ENCODE measurements at regions not wholly inside any gene's neighbourhood (a gene's known extent, or its start where the extent isn't known, plus 50 kb on each side); places are given as distances from the start of the nearest gene placed in this dataset.

- H3K4me3 ChIP-seq: no peak overlapping the region
- no peaks in the 10 kb centered on the region for H3K9me3 ChIP-seq
- DNase-seq: no peak
- TF ChIP-seq EP300 (IDR thresholded peaks at IDR 0.05): no peak
- TF ChIP-seq POLR2AphosphoS5 (IDR thresholded peaks at IDR 0.05): no peak
- TF ChIP-seq, protein P1, sequence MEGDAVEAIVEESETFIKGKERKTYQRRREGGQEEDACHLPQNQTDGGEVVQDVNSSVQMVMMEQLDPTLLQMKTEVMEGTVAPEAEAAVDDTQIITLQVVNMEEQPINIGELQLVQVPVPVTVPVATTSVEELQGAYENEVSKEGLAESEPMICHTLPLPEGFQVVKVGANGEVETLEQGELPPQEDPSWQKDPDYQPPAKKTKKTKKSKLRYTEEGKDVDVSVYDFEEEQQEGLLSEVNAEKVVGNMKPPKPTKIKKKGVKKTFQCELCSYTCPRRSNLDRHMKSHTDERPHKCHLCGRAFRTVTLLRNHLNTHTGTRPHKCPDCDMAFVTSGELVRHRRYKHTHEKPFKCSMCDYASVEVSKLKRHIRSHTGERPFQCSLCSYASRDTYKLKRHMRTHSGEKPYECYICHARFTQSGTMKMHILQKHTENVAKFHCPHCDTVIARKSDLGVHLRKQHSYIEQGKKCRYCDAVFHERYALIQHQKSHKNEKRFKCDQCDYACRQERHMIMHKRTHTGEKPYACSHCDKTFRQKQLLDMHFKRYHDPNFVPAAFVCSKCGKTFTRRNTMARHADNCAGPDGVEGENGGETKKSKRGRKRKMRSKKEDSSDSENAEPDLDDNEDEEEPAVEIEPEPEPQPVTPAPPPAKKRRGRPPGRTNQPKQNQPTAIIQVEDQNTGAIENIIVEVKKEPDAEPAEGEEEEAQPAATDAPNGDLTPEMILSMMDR (IDR thresholded peaks at IDR 0.05): no peak
- TF ChIP-seq POLR2A (IDR thresholded peaks at IDR 0.05): no peak
- H3K27ac ChIP-seq: no peak overlapping the region
- no peaks in the 10 kb centered on the region for H3K36me3 ChIP-seq
- H3K4me1 ChIP-seq: no peaks in the 10 kb centered on the region
- intact Hi-C loops (cut with DNase I; ENCODE audit: low total_unique reads): no loop called here
- H3K27me3 ChIP-seq: peaks cover 0 to 4% (median 0%) of the 10 kb centered on the region in 3 donors
Measured at GRCh38 chr20:52267418-52267817, 75.8 kb upstream of the ZFP64 start.

GRCh38 chr20:52263757-52264156 is 72.2 kb upstream of the ZFP64 start:
- intact Hi-C loops (cut with DNase I; ENCODE audit: low total_unique reads): no loop called here
- TF ChIP-seq, protein P1 (IDR thresholded peaks at IDR 0.05): no peak
- TF ChIP-seq POLR2AphosphoS5 (IDR thresholded peaks at IDR 0.05) (no peak), POLR2A (IDR thresholded peaks at IDR 0.05) (no peak), EP300 (IDR thresholded peaks at IDR 0.05) (no peak)
- peak in 1 of 2 donors; percentile 41 for DNase-seq
- no peaks in the 10 kb centered on the region for H3K36me3 ChIP-seq
- no peaks in the 10 kb centered on the region for H3K9me3 ChIP-seq
- no peaks in the 10 kb centered on the region for H3K4me1 ChIP-seq
- no peak overlapping the region for H3K4me3 ChIP-seq
- H3K27ac ChIP-seq: no peak overlapping the region
- H3K27me3 ChIP-seq: peaks cover 0 to 14% (median 0%) of the 10 kb centered on the region in 3 donors
- 47 to 86% (median 75%) methylated on average over 1 of the region's 1 CpG for WGBS, 5 donors

DNA sequence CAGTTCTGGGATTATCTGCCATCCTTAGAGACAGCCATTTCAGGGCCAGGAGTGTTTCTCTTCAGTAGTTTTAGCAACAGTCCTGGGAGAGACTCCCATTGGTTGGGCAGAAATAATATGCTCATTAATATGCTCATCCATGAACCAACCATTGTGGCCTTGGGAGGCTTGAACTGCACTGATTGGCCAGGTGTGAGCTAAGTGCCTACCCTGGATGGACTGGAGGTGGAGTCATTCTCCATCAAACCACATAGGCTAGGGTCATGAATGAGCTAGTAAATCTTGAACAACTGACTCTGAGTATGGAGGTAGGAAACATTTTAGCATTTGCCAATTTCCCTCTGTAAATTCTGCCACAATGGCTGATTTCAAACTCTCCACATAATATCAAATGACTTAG is 70.2 kb upstream of the ZFP64 start:
- no peaks in the 10 kb centered on the region for H3K36me3 ChIP-seq
- H3K27me3 ChIP-seq: peaks cover 0 to 14% (median 0%) of the 10 kb centered on the region in 3 donors
- no peak overlapping the region for H3K27ac ChIP-seq
- intact Hi-C loops (cut with DNase I; ENCODE audit: low total_unique reads): no loop called here
- no peak overlapping the region for H3K4me3 ChIP-seq
- TF ChIP-seq, protein P1 (IDR thresholded peaks at IDR 0.05): no peak
- TF ChIP-seq EP300 (IDR thresholded peaks at IDR 0.05) (no peak), POLR2A (IDR thresholded peaks at IDR 0.05) (no peak), POLR2AphosphoS5 (IDR thresholded peaks at IDR 0.05) (no peak)
- H3K9me3 ChIP-seq: no peaks in the 10 kb centered on the region
- no peak for DNase-seq
- no peaks in the 10 kb centered on the region for H3K4me1 ChIP-seq

GRCh38 chr20:52259295-52259694 is 67.7 kb upstream of the ZFP64 start:
- intact Hi-C loops (cut with DNase I; ENCODE audit: low total_unique reads): no loop called here
- TF ChIP-seq, protein P1 (IDR thresholded peaks at IDR 0.05): no peak
- no peak for TF ChIP-seq POLR2A (IDR thresholded peaks at IDR 0.05)
- no peak for TF ChIP-seq EP300 (IDR thresholded peaks at IDR 0.05)
- no peak for TF ChIP-seq POLR2AphosphoS5 (IDR thresholded peaks at IDR 0.05)
- peaks cover 0 to 14% (median 0%) of the 10 kb centered on the region in 3 donors for H3K27me3 ChIP-seq
- H3K27ac ChIP-seq: no peak overlapping the region
- peaks cover 0 to 2% (median 0%) of the 10 kb centered on the region in 4 donors for H3K9me3 ChIP-seq
- DNase-seq: no peak
- 29 to 58% (median 37%) methylated on average over 2 of the region's 2 CpGs for WGBS, 5 donors
- H3K4me1 ChIP-seq: no peaks in the 10 kb centered on the region
- H3K4me3 ChIP-seq: no peak overlapping the region
- H3K36me3 ChIP-seq: no peaks in the 10 kb centered on the region
